ENCODE measurements at regions not wholly inside any gene's neighbourhood (a gene's known extent, or its start where the extent isn't known, plus 50 kb on each side); places are given as distances from the start of the nearest gene placed in this dataset.

DNA sequence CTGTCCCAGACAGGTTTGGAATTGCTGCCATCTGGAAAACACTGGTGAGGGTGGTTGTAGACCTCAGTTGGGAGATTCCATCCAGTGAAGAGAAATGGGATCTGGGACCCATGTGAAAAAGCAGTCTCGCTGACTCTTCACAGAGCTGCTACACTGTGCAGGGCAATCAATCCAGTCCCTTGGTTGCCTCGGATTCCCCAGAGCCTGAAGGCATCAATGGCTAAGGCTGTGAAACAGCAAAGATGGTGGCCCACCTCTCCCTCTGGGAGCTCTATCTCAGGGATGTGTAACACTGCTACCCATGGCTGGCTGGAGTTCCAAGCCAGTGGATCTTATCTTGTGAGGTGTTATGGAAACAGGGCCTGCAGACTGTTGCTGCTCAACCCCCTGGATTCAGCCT, 256.1 kb downstream of the TMEM38B start:
- Histone ChIP-seq H3K27me3 (no peaks in the 10 kb centered on the region), H3K4me1 (no peaks in the 10 kb centered on the region), H3K36me3 (no peaks in the 10 kb centered on the region), H3K27ac (no peak overlapping the region), H3K9me3 (peaks cover 0 to 31% (median 0%) of the 10 kb centered on the region in 3 donors), H3K4me3 (no peak overlapping the region)
- ATAC-seq, result no peak
- TF ChIP-seq POLR2A (IDR thresholded peaks at IDR 0.05), result no peak
- TF ChIP-seq, protein P1, sequence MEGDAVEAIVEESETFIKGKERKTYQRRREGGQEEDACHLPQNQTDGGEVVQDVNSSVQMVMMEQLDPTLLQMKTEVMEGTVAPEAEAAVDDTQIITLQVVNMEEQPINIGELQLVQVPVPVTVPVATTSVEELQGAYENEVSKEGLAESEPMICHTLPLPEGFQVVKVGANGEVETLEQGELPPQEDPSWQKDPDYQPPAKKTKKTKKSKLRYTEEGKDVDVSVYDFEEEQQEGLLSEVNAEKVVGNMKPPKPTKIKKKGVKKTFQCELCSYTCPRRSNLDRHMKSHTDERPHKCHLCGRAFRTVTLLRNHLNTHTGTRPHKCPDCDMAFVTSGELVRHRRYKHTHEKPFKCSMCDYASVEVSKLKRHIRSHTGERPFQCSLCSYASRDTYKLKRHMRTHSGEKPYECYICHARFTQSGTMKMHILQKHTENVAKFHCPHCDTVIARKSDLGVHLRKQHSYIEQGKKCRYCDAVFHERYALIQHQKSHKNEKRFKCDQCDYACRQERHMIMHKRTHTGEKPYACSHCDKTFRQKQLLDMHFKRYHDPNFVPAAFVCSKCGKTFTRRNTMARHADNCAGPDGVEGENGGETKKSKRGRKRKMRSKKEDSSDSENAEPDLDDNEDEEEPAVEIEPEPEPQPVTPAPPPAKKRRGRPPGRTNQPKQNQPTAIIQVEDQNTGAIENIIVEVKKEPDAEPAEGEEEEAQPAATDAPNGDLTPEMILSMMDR (IDR thresholded peaks at IDR 0.05), result no peak
- TF ChIP-seq EP300 (IDR thresholded peaks at IDR 0.05), result no peak
- no peak for TF ChIP-seq POLR2AphosphoS5 (IDR thresholded peaks at IDR 0.05)
- 72% methylated on average over 2 of the region's 2 CpGs; no CpG with 5 or more reads in 1 of the 2 donors for WGBS, 2 donors (ENCODE audit: low coverage in 1 of 2)

DNA sequence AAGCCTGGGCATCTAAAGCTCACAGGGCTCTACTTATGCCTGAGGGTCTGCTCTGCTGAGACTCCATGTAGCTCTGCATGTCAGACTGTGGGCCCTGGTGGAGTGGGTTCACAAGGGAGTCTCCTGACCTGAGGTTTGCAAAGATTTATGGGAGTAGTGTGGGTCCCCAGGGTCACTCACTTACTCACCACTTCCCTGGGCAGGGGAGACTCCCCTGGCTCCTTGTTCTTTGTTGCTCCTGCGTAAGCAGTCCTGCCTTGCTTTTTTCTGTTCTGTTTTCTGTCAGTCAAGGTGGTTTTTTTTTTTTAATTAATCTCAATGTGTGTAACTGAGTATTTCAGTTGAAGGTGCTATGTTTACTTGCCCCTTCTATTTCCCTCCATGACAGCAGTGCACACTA, 256.6 kb downstream of the TMEM38B start:
- Histone ChIP-seq H3K4me1 (no peaks in the 10 kb centered on the region), H3K9me3 (peaks cover 0 to 27% (median 0%) of the 10 kb centered on the region in 3 donors), H3K4me3 (no peak overlapping the region), H3K27ac (no peak overlapping the region), H3K36me3 (no peaks in the 10 kb centered on the region), H3K27me3 (no peaks in the 10 kb centered on the region)
- ATAC-seq, result no peak
- WGBS, 2 donors (ENCODE audit: low coverage in 1 of 2), result 86 to 88% methylated on average over 1 of the region's 1 CpG
- TF ChIP-seq POLR2A (IDR thresholded peaks at IDR 0.05) (no peak), POLR2AphosphoS5 (IDR thresholded peaks at IDR 0.05) (no peak), EP300 (IDR thresholded peaks at IDR 0.05) (no peak)
- TF ChIP-seq, protein P1 (IDR thresholded peaks at IDR 0.05), result no peak

DNA sequence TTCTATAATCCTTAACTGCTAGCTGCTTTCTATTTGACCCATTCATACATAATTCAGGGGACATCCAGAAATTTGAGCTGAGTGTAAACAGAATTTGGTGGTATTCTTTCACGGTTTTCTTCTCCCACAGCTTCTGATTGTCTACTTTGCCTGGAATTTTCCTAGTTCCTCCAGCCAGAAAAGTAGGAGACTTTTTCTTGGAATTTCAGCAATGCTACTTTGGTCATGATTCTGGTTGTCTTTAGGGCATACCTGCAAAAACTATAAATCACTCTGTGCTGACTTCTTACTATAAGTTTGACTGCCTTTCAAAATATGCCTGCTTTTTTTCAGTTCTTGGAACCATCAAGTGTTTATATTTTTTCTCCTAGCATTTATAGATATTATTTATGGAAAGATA, 260.2 kb downstream of the TMEM38B start:
- peaks cover 0 to 18% (median 0%) of the 10 kb centered on the region in 3 donors for H3K9me3 ChIP-seq
- no peak overlapping the region for H3K4me3 ChIP-seq
- no peaks in the 10 kb centered on the region for H3K27me3 ChIP-seq
- ATAC-seq, result no peak
- TF ChIP-seq POLR2AphosphoS5 (IDR thresholded peaks at IDR 0.05), result no peak
- TF ChIP-seq, protein P1 (IDR thresholded peaks at IDR 0.05), result no peak
- TF ChIP-seq EP300 (IDR thresholded peaks at IDR 0.05), result no peak
- no peak for TF ChIP-seq POLR2A (IDR thresholded peaks at IDR 0.05)
- no peak overlapping the region for H3K27ac ChIP-seq
- H3K4me1 ChIP-seq, result no peaks in the 10 kb centered on the region
- WGBS, 2 donors (ENCODE audit: low coverage in 1 of 2), result 60 to 78% methylated on average over 1 of the region's 1 CpG
- no peaks in the 10 kb centered on the region for H3K36me3 ChIP-seq

DNA sequence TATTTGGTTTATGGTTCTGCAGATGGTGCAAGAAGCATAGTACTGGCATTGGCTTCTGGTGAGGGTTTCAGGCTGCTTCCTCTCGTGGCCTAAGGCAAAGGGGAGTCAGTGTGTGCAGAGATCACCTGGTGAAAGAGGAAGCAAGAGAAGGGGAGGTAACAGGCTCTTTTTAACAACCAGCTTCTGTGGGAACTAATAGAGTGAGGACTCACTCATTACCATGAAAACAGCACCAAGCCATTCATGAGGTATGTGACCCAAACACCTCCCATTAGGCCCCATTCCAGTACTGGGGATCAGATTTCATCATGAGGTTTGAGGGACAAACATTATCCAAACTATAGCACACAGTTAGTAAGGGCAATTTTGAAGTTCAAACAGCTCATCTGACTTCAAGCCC, 263.5 kb downstream of the TMEM38B start:
- Histone ChIP-seq H3K9me3 (no peaks in the 10 kb centered on the region), H3K4me3 (no peak overlapping the region), H3K4me1 (no peaks in the 10 kb centered on the region), H3K27me3 (no peaks in the 10 kb centered on the region), H3K36me3 (no peaks in the 10 kb centered on the region), H3K27ac (no peak overlapping the region)
- WGBS, 2 donors (ENCODE audit: low coverage in 1 of 2), result 33 to 40% methylated on average over 1 of the region's 1 CpG
- TF ChIP-seq POLR2AphosphoS5 (IDR thresholded peaks at IDR 0.05) (no peak), POLR2A (IDR thresholded peaks at IDR 0.05) (no peak), EP300 (IDR thresholded peaks at IDR 0.05) (no peak)
- TF ChIP-seq, protein P1 (IDR thresholded peaks at IDR 0.05), result no peak
- no peak for ATAC-seq

DNA sequence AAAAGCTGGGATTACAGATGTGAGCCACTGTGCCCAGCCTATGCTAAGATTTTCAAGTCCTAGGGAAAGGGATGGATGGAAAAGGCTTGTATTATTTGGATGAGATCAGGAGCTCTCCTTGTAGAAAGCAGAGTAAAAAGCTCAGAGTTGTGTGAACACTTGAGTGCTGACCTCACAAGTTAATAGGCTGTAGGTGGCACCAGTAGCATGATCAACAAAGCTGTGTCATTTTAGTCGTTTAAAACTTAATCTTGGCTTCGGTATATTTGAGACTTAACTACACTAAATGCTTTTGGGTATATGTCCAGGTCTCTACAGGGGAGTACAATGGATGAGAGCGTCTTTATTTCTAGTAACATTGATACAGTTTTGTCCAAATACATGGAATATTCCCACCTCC, 264.2 kb downstream of the TMEM38B start:
- H3K4me1 ChIP-seq, result no peaks in the 10 kb centered on the region
- 62 to 76% methylated on average over 3 of the region's 3 CpGs for WGBS, 2 donors (ENCODE audit: low coverage in 1 of 2)
- H3K4me3 ChIP-seq, result no peak overlapping the region
- TF ChIP-seq, protein P1 (IDR thresholded peaks at IDR 0.05), result no peak
- no peak for TF ChIP-seq POLR2AphosphoS5 (IDR thresholded peaks at IDR 0.05)
- no peak for TF ChIP-seq POLR2A (IDR thresholded peaks at IDR 0.05)
- no peak for TF ChIP-seq EP300 (IDR thresholded peaks at IDR 0.05)
- no peaks in the 10 kb centered on the region for H3K36me3 ChIP-seq
- H3K27ac ChIP-seq, result no peak overlapping the region
- no peaks in the 10 kb centered on the region for H3K9me3 ChIP-seq
- no peak for ATAC-seq
- H3K27me3 ChIP-seq, result no peaks in the 10 kb centered on the region
